ENCODE measurements at regions not wholly inside any gene's neighbourhood (a gene's known extent, or its start where the extent isn't known, plus 50 kb on each side); places are given as distances from the start of the nearest gene placed in this dataset.

DNA sequence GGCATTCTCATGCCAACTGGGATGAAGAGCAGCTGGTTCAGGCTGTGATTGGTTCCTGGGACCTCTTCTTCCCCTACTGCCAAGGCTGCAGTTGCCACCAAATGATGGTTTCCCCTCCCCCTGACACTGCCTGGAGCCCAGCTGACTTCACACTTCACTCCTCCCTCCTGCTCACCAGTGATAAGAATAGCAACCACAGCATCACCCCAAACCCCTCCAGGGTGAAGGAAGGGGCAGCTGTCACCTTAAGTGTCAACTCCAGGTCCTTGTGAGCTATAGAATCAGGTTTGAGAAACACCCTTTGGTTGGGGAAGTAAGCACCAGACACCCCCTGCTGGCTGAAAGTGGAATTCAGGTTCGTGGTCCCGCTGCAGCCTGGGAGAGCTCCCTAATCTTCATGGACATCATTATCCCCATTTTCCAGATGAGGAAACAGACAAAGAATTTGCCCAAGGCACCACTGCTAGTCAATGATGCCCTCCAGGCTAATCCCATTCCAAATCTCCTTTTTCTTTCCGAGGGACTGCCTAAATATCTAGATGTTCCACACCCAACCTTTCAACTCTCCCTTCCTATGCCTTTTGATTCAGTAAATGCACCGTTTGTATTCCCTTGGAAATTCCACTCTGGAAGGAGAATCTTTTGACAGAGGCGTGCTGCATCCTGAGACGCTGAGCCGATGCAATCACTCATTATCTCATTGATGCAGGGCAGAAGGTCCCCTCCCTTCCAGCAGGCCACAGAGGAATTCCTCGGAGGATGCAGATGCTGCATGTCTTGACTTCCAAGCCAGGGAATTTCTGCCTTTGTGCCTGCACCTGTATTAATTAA is 50.6 kb upstream of the UQCRFS1 start:
- 19% methylated on average over 8 of the region's 8 CpGs for WGBS, 2 donors
- DNase-seq (peak in 3 of 6 donors; percentile 35 to 77 (median 47)), FAIRE-seq (no peak), ATAC-seq (peak in 3 of 4 donors; percentile 46 to 58 (median 54))
- intact Hi-C loops (cut with DNase I) = no loop called here
- no peak overlapping the region for H3K27ac ChIP-seq
- TF ChIP-seq CTCF (IDR thresholded peaks at IDR 0.05) = peak; percentile 38 to 65 (median 59)
- H3K36me3 ChIP-seq = no peaks in the 10 kb centered on the region
- H3K9me3 ChIP-seq = no peaks in the 10 kb centered on the region
- H3K4me1 ChIP-seq = no peaks in the 10 kb centered on the region
- H3K4me3 ChIP-seq = no peak overlapping the region
- H3K27me3 ChIP-seq = no peaks in the 10 kb centered on the region

DNA sequence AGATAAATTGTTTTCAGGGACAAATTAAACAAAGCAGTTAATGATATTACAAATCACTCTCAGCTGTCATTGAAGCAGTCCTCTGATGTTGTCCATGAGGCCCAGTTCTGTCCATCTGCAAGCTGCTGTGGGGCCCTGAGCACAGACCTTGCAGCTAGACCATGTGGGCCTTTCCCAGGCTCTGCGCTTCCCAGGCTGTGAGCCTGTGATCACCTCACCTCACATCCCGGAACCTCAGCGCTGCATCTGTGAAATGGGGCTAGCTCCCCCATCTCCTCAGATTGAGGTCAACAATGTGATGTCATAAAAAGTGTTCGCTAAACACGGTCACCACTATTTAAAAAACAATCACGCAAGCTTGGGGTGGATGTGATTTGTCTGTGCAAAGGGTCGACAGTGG is 51.9 kb upstream of the UQCRFS1 start:
- Histone ChIP-seq H3K4me3 (no peak overlapping the region), H3K36me3 (no peaks in the 10 kb centered on the region), H3K4me1 (no peaks in the 10 kb centered on the region), H3K27ac (no peak overlapping the region), H3K27me3 (no peaks in the 10 kb centered on the region), H3K9me3 (no peaks in the 10 kb centered on the region)
- TF ChIP-seq CTCF (IDR thresholded peaks at IDR 0.05) = no peak
- FAIRE-seq = no peak
- intact Hi-C loops (cut with DNase I) = no loop called here
- ATAC-seq = no peak
- no peak for DNase-seq
- WGBS, 2 donors = 66 to 73% methylated on average over 7 of the region's 7 CpGs

DNA sequence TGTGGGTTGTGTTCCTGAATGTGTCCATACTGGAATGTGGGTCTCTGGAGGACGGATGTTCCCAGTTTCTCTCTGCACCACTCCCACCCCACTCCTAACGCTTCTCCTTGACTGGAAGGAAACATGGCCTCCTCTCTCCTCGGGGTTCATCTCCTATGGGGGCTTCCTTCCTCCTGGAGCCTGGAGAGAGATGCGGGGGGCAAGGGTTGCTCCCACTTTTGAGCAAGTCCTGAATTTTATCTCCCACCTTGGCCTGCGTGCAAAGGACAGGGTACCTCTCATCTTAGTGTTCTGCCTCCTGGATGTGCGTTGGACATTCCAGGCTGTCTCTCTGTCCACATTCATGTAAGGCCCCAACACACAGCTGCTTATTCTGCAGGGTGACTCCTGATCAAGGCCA is 52.5 kb upstream of the UQCRFS1 start:
- no peaks in the 10 kb centered on the region for H3K36me3 ChIP-seq
- H3K4me3 ChIP-seq = no peak overlapping the region
- 59 to 78% methylated on average over 6 of the region's 6 CpGs for WGBS, 2 donors
- no peaks in the 10 kb centered on the region for H3K9me3 ChIP-seq
- intact Hi-C loops (cut with DNase I) = no loop called here
- TF ChIP-seq CTCF (IDR thresholded peaks at IDR 0.05) = no peak
- H3K4me1 ChIP-seq = no peaks in the 10 kb centered on the region
- no peak for DNase-seq
- no peaks in the 10 kb centered on the region for H3K27me3 ChIP-seq
- ATAC-seq = no peak
- FAIRE-seq = no peak
- no peak overlapping the region for H3K27ac ChIP-seq

DNA sequence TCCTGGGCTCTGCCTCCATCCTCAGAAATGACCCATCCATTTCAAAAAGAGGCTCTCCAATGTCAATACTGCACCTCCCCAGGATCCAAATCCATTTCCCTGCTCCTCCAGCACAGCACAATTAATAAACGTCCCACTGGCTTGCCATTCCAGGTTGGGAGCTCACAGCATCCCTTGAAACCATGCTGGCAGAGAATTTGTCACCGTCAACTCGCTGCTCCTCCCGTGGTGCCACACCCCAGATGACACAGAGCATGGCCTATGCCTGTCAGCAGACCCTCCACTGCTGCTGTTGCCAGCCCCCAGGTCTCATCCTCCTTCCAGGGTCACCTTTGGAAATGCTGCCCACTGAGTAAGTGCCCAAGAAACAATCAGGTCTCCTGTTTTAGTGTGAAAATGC is 53.0 kb upstream of the UQCRFS1 start:
- no peak for TF ChIP-seq CTCF (IDR thresholded peaks at IDR 0.05)
- H3K27me3 ChIP-seq = no peaks in the 10 kb centered on the region
- no peaks in the 10 kb centered on the region for H3K9me3 ChIP-seq
- 34 to 52% methylated on average over 4 of the region's 4 CpGs for WGBS, 2 donors
- H3K36me3 ChIP-seq = no peaks in the 10 kb centered on the region
- H3K27ac ChIP-seq = no peak overlapping the region
- no peaks in the 10 kb centered on the region for H3K4me1 ChIP-seq
- FAIRE-seq (no peak), ATAC-seq (no peak), DNase-seq (no peak)
- no peak overlapping the region for H3K4me3 ChIP-seq
- intact Hi-C loops (cut with DNase I) = no loop called here

GRCh38 chr19:29266603-29267002 is 53.7 kb upstream of the UQCRFS1 start:
- WGBS, 2 donors = 64 to 78% methylated on average over 4 of the region's 4 CpGs
- Histone ChIP-seq H3K9me3 (no peaks in the 10 kb centered on the region), H3K36me3 (no peaks in the 10 kb centered on the region), H3K27ac (no peak overlapping the region), H3K27me3 (no peaks in the 10 kb centered on the region), H3K4me3 (no peak overlapping the region), H3K4me1 (no peaks in the 10 kb centered on the region)
- ATAC-seq = no peak
- intact Hi-C loops (cut with DNase I) = no loop called here
- DNase-seq = no peak
- no peak for FAIRE-seq
- TF ChIP-seq CTCF (IDR thresholded peaks at IDR 0.05) = no peak

Data from pancreas (tissue), 10 donors.